GM21515 (cell line): ENCODE measurements at regions not wholly inside any gene's neighbourhood (a gene's known extent, or its start where the extent isn't known, plus 50 kb on each side); places are given as distances from the start of the nearest gene placed in this dataset.
"Not testable (repeated sequence)": the region's sequence is repeated elsewhere in the genome, so short reads cannot be mapped to it uniquely, and the experiment has no call there.

Experiments used
- ATAC-seq: cut with Tn5 transposase; IDR thresholded peaks from one replicate; pipeline ENCODE4 v1.9.1; 2021; ENCODE audit not compliant: unreplicated experiment

DNA sequence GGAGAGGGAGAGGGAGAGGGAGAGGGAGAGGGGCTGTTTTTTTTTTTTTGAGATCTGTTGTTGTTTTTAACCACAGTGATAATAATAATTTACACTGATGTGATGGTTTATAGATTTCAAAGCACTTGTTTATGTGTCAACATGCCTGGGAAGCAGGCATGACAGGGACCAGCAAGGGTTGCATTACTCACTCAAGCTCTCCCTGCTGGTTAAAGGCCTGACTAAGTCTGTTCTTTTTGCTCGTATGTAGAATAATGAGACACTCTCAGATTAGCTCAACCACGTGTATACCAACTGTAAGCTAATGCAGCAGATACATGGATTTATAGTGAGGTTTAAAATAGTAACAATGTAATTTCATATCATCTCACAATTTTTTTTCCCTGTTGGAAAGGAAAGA, 134.6 kb upstream of the BOD1L1 start:
- ATAC-seq: no peak

GRCh38 chr4:13763707-13764106, 136.2 kb upstream of the BOD1L1 start:
- ATAC-seq: no peak

- ATAC-seq: no peak
Observed at GRCh38 chr4:13765539-13765938, 138.0 kb upstream of the BOD1L1 start.

- ATAC-seq: no peak
Observed at GRCh38 chr4:13766761-13767540, 139.4 kb upstream of the BOD1L1 start.

GRCh38 chr4:13777341-13777740, 149.8 kb upstream of the BOD1L1 start:
- no peak for ATAC-seq

GRCh38 chr4:13778367-13778766, 150.8 kb upstream of the BOD1L1 start:
- ATAC-seq: no peak

GRCh38 chr4:13782231-13782630, 154.7 kb upstream of the BOD1L1 start:
- ATAC-seq: no peak

GRCh38 chr4:13783800-13784411, 156.4 kb upstream of the BOD1L1 start:
- no peak for ATAC-seq

- ATAC-seq: no peak
Observed at GRCh38 chr4:13793020-13793710, 165.6 kb upstream of the BOD1L1 start.

DNA sequence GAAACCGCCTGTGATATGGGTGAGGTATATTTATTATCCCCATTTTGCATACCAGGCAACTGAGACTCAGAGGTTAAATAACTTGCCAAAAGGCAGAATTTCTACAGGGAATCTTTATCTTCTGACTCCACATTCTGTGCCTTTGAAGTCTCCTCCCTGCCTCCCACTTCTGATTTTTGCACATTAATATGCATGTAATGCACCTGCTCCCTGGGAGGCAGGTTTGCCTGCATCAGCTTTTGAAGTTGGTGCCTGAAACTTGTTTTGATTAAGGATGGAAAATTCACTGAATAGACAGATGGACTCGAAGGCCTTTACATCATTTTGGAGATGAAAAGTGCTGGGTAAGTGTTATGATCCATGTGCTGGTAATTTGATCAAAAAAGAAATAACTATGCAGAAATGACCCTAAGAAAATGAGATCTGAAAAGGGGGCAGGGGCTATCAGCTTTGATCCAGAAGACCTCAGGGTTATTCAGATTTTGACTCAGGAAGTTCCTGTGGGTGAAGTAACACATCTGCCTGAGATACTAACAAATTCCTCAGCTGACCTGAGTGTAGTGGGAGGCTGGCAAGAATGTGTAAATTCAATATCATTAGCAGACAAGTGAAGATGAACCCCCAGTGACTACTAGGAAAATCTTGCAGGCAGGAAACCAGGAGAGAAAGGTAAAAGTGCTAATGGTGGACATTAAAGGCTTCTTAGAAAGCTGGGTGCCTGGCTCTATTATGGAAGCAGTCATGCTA, 167.5 kb upstream of the BOD1L1 start:
- no peak for ATAC-seq

DNA sequence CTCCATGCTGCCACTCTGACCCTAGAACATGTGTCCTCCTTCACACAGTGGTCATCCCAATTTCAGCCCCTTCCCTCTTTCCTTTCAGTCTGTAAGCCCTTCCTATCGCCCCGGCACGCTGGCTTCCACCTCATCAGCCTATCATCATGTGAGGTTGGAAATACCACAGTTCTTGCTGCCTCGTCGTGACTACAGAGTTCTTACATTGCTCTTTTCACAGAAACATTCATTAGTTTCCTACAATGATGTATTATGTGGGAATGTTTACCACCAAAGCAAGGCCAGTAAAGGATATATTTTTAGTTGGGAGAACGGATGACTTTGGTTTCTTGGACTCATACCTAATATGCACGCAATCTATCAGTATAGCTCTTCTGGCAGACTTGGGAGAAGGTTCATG, 169.5 kb upstream of the BOD1L1 start:
- ATAC-seq: no peak

- ATAC-seq: no peak
Observed at GRCh38 chr4:13815231-13815630, 187.7 kb upstream of the BOD1L1 start.

DNA sequence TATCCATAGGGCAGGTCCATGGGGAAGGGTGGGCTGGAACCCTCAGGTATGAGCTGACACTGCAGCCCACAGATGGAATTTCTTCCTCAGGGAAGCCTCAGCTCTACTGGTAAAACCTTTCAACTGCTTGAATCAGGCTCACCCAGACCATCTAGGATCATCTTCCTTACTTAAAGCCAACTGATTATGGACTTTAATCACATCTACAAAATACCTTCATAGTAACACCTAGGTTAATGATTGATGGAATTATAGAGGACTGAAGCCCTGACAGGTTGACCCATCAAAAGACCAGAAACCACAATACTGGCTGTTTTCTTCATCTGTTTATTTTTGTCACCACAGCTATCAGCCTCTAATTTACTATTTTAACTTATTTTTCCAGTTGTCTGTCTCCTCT, 188.9 kb upstream of the BOD1L1 start:
- no peak for ATAC-seq

GRCh38 chr4:13821522-13821921, 194.0 kb upstream of the BOD1L1 start:
- no peak for ATAC-seq

DNA sequence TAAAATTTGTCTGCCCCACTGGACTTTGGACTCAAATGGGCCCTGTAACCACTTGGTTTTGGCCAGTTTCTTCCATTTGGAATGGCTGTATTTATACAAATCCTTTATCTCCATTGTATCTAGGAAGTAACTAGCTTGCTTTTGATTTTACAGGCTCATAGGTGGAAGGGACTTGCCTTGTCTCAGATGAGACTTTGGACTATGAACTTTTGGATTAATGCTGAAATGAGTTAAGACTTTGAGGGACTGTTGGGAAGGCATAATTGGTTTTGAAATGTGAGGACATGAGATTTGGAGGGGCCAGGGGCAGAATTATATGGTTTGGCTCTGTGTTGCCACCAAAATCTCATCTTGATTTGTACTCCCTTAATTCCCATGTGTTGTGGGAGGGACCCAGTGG, 198.3 kb upstream of the BOD1L1 start:
- ATAC-seq: not testable (repeated sequence)

DNA sequence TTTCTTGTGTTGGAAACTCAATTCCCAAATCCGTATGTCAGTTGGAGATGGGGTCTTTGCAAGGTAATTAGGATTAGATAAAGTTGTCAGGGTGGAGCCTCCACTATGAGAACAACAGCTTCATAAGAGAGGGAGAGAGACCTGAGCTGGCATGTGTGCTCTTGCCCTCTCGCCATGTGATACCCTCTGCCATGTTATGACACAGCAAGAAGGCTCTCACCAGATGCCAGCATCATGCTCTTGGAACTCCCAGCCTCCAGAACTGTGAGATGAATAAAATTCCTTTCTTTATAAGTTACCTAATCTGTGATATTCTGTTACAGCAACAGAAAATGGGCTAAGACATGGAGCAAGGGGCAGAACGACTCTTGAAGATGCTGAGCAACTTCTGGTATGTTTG, 201.9 kb upstream of the BOD1L1 start:
- ATAC-seq: no peak

DNA sequence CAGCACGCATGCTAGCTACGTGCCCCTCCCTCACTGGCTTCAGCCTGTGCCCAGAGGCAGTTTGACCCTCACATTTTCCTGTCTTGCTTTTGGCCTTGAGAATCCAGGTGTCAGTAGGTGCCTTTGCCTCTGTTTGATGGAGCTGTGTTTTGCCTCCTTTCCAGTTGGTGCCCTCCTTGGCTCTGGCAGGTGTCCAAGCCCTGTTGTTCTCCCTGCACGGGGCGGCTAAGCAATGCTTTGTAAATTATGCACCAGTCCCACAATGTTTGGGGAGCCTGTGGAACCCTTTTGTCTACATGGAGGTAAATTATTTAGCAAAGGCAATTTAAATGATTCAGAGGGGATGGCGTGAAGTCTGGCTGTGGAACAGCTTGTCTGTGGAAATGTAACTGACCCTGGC, 202.9 kb upstream of the BOD1L1 start:
- ATAC-seq: no peak

DNA sequence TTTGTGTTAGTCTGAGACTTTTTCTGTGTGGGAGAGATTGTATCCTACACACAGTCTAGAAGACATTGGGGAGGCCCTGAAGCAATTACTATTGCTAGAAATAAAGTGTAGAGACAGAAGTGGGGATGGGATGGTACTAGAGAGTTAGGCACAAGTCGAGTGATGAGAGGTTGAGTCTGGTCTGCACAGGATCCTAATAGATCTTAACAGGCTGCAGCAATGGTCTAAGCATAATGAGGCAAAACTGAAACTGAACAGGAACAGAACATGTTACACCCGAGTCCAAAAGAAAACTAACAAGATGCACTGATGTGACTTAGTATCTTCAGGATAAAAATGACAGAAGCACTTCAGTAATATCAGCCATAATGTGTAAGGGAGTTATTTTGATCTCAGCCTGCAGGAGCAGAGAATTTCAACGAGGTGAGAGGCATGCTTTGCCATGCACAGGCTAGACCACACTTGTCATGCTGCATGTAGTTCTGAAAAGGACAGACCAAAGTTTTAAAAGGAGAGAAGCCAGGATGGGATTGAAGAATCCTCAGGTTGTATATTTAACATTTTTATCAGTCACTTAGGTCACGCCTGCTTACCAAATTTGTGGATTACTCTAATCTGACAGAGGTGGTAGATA, 205.8 kb upstream of the BOD1L1 start:
- no peak for ATAC-seq

DNA sequence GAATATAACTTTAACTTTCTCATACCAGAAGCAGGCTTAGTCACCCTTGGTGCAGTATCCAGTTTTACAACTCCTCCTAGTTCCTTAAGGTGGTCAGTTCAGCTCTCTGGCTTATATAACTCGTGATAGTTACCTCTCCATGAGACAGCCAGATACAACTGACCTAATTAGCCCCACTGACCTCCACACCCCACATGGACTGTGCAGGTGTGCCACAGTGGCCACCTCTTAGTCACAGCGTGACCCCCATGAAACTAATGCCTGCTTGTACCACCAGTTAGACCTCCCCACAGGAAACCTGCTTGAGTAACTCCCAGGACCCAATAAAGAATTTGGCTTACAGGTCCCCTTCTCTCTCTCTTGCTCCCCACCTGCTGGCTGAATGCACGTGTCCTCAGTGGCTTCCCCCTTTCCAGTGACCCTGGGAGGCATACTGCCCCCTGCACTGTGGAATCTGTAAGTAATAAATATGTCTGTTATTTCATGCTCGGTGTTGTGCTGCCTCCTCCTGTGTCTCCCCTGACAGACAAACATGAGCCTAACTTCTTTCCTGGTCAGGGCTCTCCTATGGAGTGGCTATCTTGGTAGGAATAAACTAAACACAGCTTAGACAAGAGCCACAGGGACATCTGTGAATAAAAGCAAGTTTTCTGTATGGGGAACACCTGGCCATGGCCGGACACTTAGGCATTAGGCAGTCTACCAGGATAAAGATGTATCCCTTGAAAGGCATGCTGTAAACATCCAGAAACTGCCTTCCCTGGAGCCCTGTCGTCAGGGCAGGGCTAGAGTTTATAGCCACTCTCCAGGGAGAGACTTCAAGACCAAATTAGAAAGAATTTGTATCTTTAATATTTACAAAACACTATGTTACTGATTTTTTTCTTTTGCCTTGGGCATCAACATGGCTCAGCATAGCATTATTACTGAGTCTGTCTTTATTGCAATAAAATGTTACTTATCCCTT, 209.7 kb upstream of the BOD1L1 start:
- ATAC-seq: no peak
